SIG-M5 (cell line): ENCODE measurements at regions not wholly inside any gene's neighbourhood (a gene's known extent, or its start where the extent isn't known, plus 50 kb on each side); places are given as distances from the start of the nearest gene placed in this dataset.

Source experiments
- DNase-seq: peaks from one replicate; lab custom pipeline; 2025; lab: John Stamatoyannopoulos, UW

- no peak for DNase-seq
These were observed 87.8 kb downstream of the PMP22 start for GRCh38 chr17:15177343-15177742.

GRCh38 chr17:15175356-15175755 lies 89.8 kb downstream of the PMP22 start:
- DNase-seq: no peak

GRCh38 chr17:15171167-15172047 lies 93.7 kb downstream of the PMP22 start:
- DNase-seq: no peak

GRCh38 chr17:15169676-15170075 lies 95.5 kb downstream of the PMP22 start:
- no peak for DNase-seq

- no peak for DNase-seq
These were observed 96.7 kb downstream of the PMP22 start for GRCh38 chr17:15168379-15168778.

GRCh38 chr17:15161395-15161794 lies 103.7 kb downstream of the PMP22 start:
- DNase-seq: no peak

GRCh38 chr17:15157051-15157450 lies 108.1 kb downstream of the PMP22 start:
- DNase-seq: no peak

GRCh38 chr17:15154618-15155017 lies 110.5 kb downstream of the PMP22 start:
- no peak for DNase-seq

- DNase-seq: no peak
These were observed 119.5 kb downstream of the PMP22 start for GRCh38 chr17:15145621-15146020.

GRCh38 chr17:15143524-15143923 lies 121.6 kb downstream of the PMP22 start:
- DNase-seq: no peak

- DNase-seq: no peak
These were observed 130.8 kb downstream of the PMP22 start for GRCh38 chr17:15134363-15134762.

GRCh38 chr17:15133826-15134225 lies 131.3 kb downstream of the PMP22 start:
- no peak for DNase-seq

GRCh38 chr17:15133143-15133542 lies 132.0 kb downstream of the PMP22 start:
- DNase-seq: no peak

- DNase-seq: no peak
These were observed 134.7 kb downstream of the PMP22 start for GRCh38 chr17:15130426-15130825.

GRCh38 chr17:15129986-15130385 lies 135.1 kb downstream of the PMP22 start:
- DNase-seq: no peak

- no peak for DNase-seq
These were observed 140.4 kb downstream of the PMP22 start for GRCh38 chr17:15124746-15125145.

GRCh38 chr17:15124264-15124595 lies 140.9 kb downstream of the PMP22 start:
- no peak for DNase-seq

- DNase-seq: no peak
These were observed 141.4 kb downstream of the PMP22 start for GRCh38 chr17:15123593-15124263.

- DNase-seq: no peak
These were observed 142.3 kb downstream of the PMP22 start for GRCh38 chr17:15122857-15123256.

- DNase-seq: no peak
These were observed 143.7 kb downstream of the PMP22 start for GRCh38 chr17:15121426-15121825.

GRCh38 chr17:15119968-15120367 lies 145.2 kb downstream of the PMP22 start:
- DNase-seq: no peak

GRCh38 chr17:15117239-15117638 lies 147.9 kb downstream of the PMP22 start:
- no peak for DNase-seq

GRCh38 chr17:15112846-15113617 lies 152.1 kb downstream of the PMP22 start:
- DNase-seq: no peak
